Uterus (tissue), 3 donors: ENCODE measurements at regions not wholly inside any gene's neighbourhood (a gene's known extent, or its start where the extent isn't known, plus 50 kb on each side); places are given as distances from the start of the nearest gene placed in this dataset.

Source experiments
- DNase-seq, 2 donors: peaks; one replicate each; pipeline ENCODE4 v3.0.0-alpha.2; 2019 to 2020
- H3K27ac ChIP-seq, 2 donors: fragments of 200-600 bp; sonication (generic); 1 replicate in 1 of 2; 2 replicates in 1 of 2; pipeline ENCODE4 v1.5.1; 2016 to 2018
- H3K27me3 ChIP-seq, 2 donors: fragments of 200-600 bp; sonication (generic); one replicate each; pipeline ENCODE4 v1.5.1; 2018 to 2019; ENCODE audit warnings: control low read depth in 1 of 2
- H3K36me3 ChIP-seq, 2 donors: fragments of 200-600 bp; sonication (generic); one replicate each; pipeline ENCODE4 v1.5.1; 2019; ENCODE audit warnings: control low read depth in 1 of 2
- H3K4me1 ChIP-seq, 2 donors: fragments of 200-600 bp; sonication (generic); one replicate each; pipeline ENCODE4 v1.5.1; 2018 to 2019; ENCODE audit warnings: control low read depth in 1 of 2
- H3K4me3 ChIP-seq, 2 donors: fragments of 200-600 bp; sonication (generic); 1 replicate in 1 of 2; 2 replicates in 1 of 2; pipeline ENCODE4 v1.5.1; 2018 to 2019; ENCODE audit warnings: mild to moderate bottlenecking in 1 of 2
- H3K9me3 ChIP-seq, 2 donors: fragments of 200-600 bp; sonication (generic); one replicate each; pipeline ENCODE4 v1.5.1; 2019; ENCODE audit warnings: control low read depth in 1 of 2
- CTCF ChIP-seq, 4 experiments: fragments of 200-600 bp in 2 of 4; fragments of 450-650 bp in 2 of 4; sonication (generic) in 2 of 4; IDR thresholded peaks; one replicate each; pipeline ENCODE4 v1.5.1; 2016 to 2019; ENCODE audit warnings: antibody characterized with exemption in 4 of 4, mild to moderate bottlenecking in 2 of 4, moderate library complexity in 1 of 4
- POLR2A ChIP-seq, 2 donors: fragments of 450-650 bp; IDR thresholded peaks; one replicate each; pipeline ENCODE4 v1.6.1; 2016; ENCODE audit warnings: antibody characterized with exemption in 2 of 2, mild to moderate bottlenecking in 1 of 2, moderate library complexity in 1 of 2
- intact Hi-C: fragments of 100-400 bp; cut with DNase I; formaldehyde crosslinking; loops from one replicate; pipeline ENCODE4 v1.15.1; 2023; ENCODE audit warnings: low total_unique reads
- donor health status: DM: yes; HTN: yes; CAD: no.

- Histone ChIP-seq H3K4me1 (no peaks in the 10 kb centered on the region), H3K9me3 (no peaks in the 10 kb centered on the region), H3K27ac (no peak overlapping the region), H3K27me3 (no peaks in the 10 kb centered on the region), H3K36me3 (no peaks in the 10 kb centered on the region), H3K4me3 (no peak overlapping the region)
- intact Hi-C loops: no loop called here
- TF ChIP-seq CTCF (IDR thresholded peaks at IDR 0.05) (no peak), POLR2A (IDR thresholded peaks at IDR 0.05) (no peak)
- no peak for DNase-seq
Observed at GRCh38 chr11:119932828-119933562, 204.0 kb upstream of the NECTIN1 start.

GRCh38 chr11:119928047-119928446 is 199.0 kb upstream of the NECTIN1 start:
- TF ChIP-seq POLR2A (IDR thresholded peaks at IDR 0.05) (no peak), CTCF (IDR thresholded peaks at IDR 0.05) (no peak)
- H3K9me3 ChIP-seq: no peaks in the 10 kb centered on the region
- no peaks in the 10 kb centered on the region for H3K27me3 ChIP-seq
- no peak overlapping the region for H3K27ac ChIP-seq
- intact Hi-C loops: no loop called here
- no peaks in the 10 kb centered on the region for H3K4me1 ChIP-seq
- no peaks in the 10 kb centered on the region for H3K36me3 ChIP-seq
- no peak for DNase-seq
- H3K4me3 ChIP-seq: no peak overlapping the region

GRCh38 chr11:119924017-119924416 is 195.0 kb upstream of the NECTIN1 start:
- Histone ChIP-seq H3K27ac (no peak overlapping the region), H3K9me3 (no peaks in the 10 kb centered on the region), H3K27me3 (no peaks in the 10 kb centered on the region), H3K4me3 (no peak overlapping the region), H3K36me3 (no peaks in the 10 kb centered on the region), H3K4me1 (no peaks in the 10 kb centered on the region)
- TF ChIP-seq CTCF (IDR thresholded peaks at IDR 0.05) (no peak), POLR2A (IDR thresholded peaks at IDR 0.05) (no peak)
- intact Hi-C loops: no loop called here
- DNase-seq: no peak

GRCh38 chr11:119921571-119921970 is 192.6 kb upstream of the NECTIN1 start:
- H3K36me3 ChIP-seq: no peaks in the 10 kb centered on the region
- H3K27ac ChIP-seq: no peak overlapping the region
- DNase-seq: no peak
- H3K4me3 ChIP-seq: no peak overlapping the region
- H3K4me1 ChIP-seq: no peaks in the 10 kb centered on the region
- H3K27me3 ChIP-seq: no peaks in the 10 kb centered on the region
- TF ChIP-seq POLR2A (IDR thresholded peaks at IDR 0.05) (no peak), CTCF (IDR thresholded peaks at IDR 0.05) (no peak)
- intact Hi-C loops: no loop called here
- no peaks in the 10 kb centered on the region for H3K9me3 ChIP-seq

GRCh38 chr11:119920666-119921387 is 191.8 kb upstream of the NECTIN1 start:
- Histone ChIP-seq H3K4me3 (no peak overlapping the region), H3K9me3 (no peaks in the 10 kb centered on the region), H3K36me3 (no peaks in the 10 kb centered on the region), H3K4me1 (no peaks in the 10 kb centered on the region), H3K27me3 (no peaks in the 10 kb centered on the region), H3K27ac (no peak overlapping the region)
- no peak for DNase-seq
- intact Hi-C loops: no loop called here
- no peak for TF ChIP-seq CTCF (IDR thresholded peaks at IDR 0.05)
- TF ChIP-seq POLR2A (IDR thresholded peaks at IDR 0.05): no peak
